GM19463 (cell line): ENCODE measurements at regions not wholly inside any gene's neighbourhood (a gene's known extent, or its start where the extent isn't known, plus 50 kb on each side); places are given as distances from the start of the nearest gene placed in this dataset.

Experiments
- ATAC-seq: cut with Tn5 transposase; IDR thresholded peaks from one replicate; pipeline ENCODE4 v1.9.1; 2021; ENCODE audit warnings: mild to moderate bottlenecking, moderate library complexity; ENCODE audit not compliant: unreplicated experiment

DNA sequence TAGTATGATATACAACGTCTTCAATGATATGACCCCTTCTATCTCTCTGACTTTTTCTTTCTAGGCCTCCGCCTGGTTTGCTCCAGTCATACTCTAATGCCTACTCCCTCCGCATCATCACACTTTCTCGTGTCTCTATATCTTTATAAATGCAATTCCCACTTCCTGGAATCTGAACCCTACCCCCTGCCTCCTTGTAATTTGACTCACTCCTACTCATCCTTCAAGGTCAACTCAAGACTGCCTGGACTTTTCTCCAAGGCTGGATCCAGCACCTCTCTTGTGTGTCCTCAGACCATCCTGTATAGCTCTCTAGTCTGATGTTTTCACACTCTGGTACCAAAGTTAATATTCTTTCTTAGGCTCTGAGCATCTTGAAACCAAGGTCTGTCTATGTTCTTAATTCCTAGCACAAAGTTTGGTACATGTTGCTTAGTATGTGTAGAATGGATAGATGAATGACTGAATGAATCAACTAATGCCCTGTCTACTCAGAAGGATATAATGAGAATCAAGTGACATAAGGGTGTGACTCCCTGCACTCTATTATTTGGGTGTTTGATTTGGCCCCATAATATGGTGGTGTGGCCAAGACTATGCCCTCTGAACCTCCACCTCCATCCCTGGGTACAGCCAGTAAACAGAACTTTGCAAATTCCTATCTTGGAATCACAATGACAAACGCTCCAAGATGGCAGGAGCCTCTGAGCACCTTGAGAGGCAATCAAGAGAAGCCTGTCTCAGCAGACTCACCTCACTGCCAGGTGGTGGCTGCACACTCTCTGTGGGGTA, 74.3 kb upstream of the SERP2 start:
- ATAC-seq, result no peak

DNA sequence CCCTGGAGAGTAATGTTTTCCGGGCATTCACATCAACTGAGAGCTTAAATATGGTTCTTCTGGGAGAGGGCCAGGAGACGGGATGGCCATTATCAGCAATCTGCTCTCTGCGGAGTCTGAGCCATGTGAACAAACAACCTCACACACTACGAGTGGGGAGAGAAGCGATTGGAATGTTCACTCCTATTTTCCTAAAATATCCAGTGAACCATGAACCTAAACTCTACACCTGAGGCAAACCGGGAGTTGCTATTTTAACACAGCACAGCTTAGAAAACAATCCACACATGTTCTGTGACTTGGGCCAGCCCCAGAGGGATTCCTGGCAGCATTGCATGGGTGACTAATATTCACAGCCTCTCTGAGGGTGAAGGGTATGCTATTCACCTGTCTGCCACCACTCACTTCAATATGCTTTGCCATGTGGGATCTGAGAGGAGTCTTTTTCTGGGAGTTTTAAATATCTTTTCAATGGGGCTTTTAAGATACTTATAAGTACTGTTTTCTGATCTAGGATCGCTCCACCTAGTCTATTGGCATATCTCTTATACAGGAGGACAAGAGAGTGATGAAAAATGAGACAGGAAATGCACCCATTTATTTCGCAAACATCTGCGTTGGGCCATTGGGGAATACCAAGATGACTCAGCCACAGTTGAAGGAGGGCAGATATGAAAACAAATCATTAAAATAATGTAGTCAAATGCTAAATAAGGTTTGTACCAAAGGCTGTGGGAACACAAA, 72.6 kb upstream of the SERP2 start:
- ATAC-seq, result peak; percentile 88

DNA sequence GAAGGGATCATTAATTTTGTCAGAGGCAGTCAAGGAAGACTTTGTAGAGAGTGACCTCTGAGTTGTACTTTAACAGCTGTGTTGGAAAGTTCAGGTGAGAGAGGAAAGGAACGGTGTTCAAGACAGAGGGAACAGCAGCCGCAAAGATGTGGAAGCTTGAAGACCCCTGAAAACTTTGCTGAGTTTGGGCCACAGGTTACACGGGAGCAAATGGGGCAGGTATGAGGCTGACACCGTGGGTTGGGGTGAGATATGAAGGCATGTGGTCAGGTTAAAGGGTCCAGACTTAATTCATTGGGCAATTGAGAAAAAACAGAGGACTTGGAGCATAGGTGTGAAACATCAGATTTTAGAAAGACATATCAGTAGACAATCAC, 72.0 kb upstream of the SERP2 start:
- ATAC-seq, result no peak

DNA sequence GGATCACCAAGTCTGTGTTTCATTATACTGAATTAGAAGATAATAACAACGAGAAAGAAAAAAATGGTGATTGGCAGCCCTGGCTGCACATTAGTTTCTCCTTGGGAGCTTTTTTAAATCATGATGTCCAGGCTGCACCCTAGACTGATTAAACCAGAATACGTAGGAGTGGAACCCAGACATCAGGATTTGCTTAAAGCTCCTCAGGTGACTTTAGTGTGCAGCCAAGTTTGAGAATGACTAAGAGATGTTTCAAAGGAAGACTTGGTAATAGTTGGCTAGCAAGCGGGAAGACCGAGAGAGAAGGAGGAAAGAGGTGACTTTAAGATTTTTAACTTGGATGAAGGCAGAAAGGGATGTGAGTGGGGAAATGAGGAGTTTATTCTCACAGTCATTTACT, 71.4 kb upstream of the SERP2 start:
- no peak for ATAC-seq

DNA sequence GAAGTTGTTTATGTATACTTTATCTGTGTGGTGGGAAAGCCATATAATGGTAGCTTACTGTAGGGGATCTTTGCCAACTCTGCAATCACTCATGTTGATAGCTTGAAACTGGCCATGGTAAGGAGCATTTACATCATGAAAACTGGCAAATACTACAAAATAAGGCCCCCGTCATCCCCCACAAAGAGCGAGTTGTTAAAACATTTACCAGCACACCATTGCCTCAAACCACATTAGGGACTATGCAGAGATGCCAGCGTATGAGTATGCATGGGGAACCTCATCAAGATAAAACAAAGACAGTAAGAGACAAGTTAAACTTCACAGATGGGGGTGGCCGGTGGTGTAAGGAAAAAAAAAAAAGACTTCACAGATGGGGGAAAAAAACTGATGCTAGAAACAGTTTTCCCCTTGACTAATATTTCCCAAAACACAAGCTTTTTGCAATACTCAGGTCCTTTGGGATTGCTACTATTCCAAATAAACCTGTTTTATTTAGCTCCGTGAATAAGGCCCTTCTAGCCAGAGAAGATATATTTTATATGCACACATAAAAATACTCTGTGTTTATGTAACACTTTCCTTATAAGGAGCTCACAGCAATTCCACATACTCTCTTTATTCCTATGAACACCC, 70.6 kb upstream of the SERP2 start:
- ATAC-seq, result no peak

DNA sequence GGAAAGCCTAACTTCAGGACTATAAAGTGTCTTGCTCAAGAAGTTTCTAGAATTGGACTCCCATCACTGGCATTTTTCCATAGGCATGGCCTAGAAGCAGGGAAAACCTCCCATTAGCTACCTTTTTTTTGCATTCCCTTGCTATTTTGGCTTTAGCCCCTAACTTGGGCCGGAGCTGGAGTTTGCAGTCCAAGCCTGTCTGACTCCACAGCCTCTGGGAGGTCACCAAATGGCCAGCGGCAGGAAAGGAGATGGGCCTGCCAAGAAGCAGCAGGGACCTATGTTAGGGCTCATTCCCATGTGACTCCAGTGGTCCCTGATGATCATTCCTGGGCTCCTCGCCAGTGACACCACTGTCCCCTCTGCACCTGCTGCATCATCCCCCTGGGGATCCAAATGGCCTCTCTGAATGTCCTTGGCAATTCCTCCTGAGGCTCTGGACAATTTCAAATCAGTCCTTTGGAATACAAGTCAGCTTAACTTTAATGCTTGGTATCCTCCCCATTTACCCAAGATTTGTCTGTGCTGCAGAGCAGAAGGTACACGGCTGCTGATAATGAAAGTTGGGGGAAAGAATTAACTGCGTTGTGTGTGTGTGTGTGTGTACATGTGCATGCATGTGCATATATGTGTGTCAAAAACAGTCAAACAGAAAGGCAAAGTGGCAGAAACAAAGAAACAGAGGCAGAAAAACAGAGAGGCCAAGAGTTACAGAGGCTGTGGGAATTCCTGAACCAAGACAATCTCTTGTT, 69.8 kb upstream of the SERP2 start:
- ATAC-seq, result no peak

DNA sequence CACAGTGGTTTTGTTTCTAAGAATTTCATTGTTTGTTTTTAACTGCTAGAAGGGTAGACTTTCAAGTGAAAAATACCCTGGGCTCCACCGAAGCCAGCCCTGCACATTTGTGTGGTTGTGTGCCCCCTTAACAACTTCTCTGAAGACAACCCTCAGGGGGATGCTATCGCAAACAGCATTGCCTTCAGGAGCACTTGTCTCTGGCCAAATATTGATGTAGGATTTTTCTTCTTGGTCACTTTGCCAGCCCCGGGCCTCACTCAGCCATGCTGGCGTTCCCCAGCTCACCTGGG, 69.2 kb upstream of the SERP2 start:
- ATAC-seq, result no peak

DNA sequence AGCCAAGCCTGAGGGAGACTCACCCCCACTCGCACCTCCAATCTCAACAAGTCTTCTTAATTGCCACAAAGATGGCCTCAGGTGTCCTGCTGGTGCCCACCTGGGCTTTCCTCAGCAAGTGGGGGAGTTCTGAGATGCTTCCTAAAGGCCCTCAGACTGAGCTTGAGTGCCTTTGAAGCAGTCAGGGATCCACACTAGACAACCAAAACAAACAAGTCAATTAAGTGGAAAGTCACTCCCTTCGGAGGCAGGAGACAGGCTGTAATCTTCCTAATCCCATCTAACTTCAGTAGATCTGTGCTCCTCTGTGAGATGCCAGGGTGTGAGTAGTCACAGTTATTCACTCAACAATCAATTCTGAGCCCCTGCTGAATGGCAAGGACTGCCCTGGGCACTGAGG, 68.3 kb upstream of the SERP2 start:
- no peak for ATAC-seq

DNA sequence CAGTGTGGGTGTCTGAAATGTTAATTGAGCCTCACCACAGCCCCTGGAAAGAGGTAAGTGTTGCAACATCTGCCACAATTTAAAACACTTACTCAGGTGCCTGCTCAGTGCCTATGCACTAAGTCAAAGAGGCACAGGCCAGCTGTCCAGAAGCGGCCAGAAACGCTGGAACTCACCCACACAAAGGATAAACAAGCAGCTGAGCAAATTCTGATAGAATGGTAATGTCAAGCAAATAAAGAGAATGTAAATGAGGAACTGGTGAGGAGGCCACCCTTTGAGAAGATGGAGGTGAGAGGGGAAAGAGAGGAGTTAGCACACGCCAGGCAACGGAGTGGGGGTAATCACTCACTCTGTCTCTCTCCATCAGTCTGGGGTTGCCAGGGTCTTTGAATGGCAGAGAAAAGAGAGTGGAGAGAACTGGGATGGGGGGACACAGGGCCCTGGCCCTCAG, 67.7 kb upstream of the SERP2 start:
- ATAC-seq, result no peak

DNA sequence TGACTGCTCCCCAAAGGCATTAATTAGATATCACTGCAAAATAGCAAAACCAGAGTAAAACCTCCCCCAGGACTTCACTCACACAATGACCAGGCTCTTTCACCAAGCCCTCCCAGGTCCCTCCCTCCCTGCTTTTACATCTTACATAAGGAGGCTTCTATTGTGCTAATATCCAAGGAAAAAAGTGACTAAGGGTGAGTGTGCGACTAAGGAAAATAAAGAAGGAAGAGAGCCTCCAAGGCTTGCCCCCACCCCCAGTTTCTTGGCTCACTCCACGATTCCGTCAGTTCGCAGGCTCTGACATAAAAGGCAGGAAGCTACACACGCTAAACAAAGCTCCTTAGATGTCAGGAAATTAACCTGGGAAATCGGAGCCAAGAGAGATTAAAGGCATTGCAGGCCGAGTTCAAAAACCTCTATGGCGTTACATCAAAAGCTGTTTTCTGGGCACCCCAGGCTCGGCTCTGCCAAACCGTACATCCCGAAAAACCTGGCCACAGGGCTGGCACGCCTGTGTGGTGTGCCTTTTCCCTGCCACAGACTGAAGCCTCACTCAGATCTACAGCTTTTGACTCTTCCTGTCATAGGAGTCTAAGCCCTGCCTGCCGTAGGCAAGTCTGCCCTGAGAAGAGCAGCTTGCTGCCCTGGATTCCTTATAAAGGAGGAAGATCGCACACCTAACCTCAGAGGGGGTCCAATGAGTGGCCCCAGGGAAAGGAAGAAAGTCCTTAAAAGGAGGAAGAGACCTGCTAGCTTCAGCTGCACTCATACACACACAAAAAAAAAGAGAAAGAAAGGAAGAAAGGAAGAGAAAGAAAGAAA, 67.0 kb upstream of the SERP2 start:
- ATAC-seq, result no peak

DNA sequence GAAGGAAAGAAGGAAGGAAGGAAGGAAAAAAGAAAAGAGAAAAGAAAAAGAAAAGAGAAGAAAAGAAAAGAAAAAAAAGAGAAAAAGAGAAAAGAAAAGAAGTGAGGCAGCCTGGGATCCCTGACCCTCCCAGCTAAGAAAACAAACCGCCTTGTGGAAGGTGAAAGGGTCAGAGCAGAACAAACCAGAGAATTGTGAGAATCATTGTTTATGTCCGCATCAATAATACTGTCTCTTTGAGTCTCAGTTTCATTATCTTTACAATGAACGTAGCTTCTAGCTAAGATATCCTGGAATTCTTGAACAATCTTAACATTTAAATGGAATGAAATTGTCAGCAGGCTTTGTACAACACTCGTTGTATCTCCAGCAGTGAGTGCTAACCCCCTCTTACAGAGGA, 66.4 kb upstream of the SERP2 start:
- no peak for ATAC-seq

DNA sequence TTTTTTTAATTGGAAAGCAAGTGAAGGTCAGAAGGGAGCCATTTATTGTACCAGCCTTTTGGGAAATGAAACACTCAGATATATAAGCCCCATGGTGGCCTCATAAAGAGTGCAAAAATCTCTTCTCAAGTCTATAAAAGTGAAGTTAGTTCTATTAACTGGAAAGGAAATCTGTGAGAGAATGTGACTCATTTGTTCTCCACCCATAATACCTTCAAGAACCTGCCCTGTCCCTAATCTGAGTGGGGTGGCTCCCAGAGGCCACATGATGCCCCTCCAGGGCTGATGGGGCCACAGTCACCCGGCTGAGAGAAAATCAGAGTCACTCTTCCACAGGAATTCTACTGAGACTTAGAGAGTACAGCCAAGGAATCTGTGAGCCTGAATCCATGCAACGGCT, 65.8 kb upstream of the SERP2 start:
- ATAC-seq, result no peak

DNA sequence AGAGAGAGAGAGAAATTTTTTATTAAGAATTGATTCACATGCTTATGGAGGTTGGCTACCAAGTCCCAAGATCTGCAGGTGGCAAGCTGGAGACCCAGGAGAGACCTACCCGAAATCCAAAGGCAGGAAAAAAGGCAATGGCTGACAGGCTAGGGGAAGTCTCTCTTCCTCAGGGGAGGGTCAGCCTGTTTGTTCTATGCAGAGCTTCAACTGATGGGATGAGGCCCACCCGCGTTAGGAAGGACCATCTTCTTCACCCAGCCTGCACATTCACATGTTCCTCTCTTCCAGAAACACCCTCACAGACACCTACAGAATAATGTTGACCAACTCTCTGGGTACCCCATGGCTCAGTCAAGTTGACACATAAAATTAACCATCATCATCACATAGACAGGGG, 65.3 kb upstream of the SERP2 start:
- ATAC-seq, result no peak

DNA sequence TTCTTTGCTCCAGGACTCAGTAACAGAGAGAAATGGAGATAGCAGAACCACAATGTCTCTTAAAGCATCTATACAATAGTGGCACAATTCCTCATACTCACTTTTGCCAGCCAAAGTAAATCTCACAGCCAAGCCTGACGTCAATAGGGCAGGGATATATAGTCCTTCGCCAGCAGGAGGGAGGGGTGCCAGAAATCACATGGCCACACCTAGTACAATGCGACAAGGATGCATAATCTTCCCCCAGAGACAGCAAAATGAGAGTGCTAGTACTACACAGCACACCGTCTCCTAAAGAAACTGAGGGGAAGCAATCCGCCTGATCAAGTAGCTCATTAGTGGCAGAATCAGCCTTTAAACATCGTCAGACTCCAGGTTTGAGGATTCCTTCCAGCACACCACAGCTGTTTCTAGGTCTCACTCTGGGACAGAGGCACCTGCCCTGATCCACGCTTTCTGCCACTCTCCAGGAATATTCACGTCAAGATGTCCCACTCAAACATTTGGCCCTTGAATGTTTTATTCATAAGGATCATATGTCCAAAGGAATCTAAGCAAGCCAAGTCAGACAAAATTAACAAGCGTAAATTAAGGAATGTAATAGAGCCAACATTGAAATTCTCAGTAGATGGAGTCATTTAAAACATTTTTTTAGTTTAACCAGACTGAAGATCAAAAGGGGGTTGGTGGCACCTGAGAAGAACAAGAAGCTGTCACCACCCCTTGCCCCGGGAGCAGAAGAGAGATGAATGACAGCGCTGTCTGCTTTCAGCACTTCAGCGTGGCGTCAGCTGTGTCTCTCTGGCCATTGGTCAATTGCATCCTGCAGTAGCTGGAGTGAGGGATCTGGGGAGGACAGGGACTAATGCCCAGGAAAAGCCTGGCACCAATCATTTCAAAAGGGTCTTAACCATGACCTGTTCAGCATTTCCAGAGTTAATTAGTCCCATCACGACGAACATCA, 63.5 kb upstream of the SERP2 start:
- ATAC-seq, result no peak

DNA sequence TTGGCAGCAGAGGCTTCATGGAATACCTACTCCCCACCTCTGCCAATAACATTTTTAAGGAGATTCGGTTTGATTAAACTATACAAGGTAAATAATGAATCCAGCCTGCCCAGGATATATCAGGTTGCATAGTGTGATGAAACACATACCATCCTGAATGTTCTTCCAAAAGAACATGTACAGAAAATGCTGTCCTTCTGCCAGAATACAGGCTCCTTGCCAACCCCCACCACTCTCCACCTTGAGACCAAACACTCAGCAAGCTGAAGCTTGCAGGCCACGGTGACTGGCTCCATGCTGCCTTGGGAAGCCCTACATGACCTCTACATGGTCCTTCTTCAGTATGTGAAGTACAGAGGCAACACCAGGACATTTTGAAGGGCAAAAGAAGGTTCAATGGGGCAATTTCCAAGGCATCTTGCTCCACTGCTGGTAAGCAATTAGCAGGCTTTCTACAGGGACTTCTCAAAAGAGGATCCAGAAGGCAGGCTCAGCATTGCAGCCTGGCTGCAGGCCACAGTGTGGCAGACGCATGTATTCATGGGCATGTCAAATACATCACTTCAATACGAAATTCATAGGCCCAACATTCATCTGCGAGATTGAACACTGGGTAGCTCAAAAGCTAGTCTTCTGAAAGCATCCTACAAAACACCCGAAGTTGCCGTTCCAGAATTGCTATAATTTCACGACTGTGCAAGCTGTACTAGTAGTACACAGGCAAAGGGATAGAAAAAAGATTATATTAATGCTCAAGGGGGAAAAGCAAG, 62.4 kb upstream of the SERP2 start:
- no peak for ATAC-seq

DNA sequence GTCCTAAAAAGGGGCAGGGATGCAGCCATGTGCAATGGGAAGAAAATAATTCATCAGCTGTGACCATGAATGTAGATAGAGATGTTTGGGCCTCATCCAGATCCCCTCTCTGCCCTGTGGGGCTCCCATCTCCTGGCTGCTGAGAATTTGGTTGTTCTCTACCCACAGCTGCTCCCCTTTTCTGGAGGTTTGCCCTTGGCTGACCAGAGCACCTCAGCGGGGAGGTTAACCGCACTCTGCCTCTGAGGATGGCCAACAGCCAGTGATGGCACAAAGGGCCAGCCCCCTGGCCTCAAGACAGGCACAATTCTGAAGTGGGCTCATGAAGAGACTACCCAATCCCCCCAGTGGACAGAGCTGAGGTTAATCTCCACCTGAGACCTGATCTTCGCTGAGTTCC, 61.5 kb upstream of the SERP2 start:
- no peak for ATAC-seq

DNA sequence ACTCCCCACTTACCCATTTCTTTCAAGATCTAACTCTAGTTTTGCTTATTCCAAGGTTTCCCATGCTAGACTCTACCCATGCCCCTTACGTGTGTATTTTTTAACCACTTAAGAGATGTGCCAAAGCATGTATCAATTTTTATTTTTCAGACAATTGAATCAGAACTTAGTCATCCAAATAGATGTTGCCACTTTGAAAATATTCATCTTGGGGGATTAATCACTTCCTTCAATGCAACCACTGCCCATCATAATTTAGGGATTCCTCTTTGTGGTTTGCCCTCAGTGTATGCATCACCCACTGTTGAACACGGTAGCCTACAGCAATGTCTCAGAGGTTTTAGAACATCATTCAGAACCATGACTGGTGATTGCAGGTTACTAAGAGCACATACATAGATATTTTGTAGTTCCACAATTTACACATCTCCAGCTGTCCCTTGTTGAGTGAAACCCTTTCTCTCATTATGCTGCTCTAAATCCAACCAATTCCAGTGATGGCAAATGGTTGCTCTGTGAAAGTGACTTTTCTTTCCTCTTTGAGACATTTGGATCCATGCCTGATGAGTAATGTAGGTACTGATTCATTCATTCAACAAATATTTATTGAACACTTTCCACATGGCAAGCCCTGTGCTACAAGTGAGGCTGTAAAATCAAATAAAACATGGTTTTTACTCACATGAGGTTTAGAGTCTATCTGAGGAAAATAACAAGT, 60.6 kb upstream of the SERP2 start:
- no peak for ATAC-seq

DNA sequence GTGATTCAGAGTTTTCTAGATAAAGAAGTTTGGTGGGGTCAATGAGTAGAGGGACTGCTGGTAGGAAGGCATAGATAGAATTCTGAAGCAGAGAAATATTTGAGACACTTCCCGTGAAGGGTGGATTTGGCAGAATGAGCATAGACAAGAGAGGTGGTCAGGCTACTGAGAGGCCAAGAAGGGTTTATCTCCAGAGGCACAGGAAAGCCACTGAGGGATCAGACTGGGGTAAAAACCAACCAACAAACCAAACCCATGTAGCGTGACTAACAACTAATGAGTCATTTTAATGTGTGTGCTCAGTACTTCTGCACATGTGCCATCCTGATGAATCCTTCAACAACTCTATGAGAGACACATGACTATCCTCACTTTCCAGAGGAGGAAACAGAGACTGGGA, 60.0 kb upstream of the SERP2 start:
- no peak for ATAC-seq
